GM21526 (cell line): ENCODE measurements at regions not wholly inside any gene's neighbourhood (a gene's known extent, or its start where the extent isn't known, plus 50 kb on each side); places are given as distances from the start of the nearest gene placed in this dataset.
"Not testable (repeated sequence)": the region's sequence is repeated elsewhere in the genome, so short reads cannot be mapped to it uniquely, and the experiment has no call there.

Experiments
- ATAC-seq: cut with Tn5 transposase; IDR thresholded peaks from one replicate; pipeline ENCODE4 v1.9.1; 2021; ENCODE audit warnings: moderate library complexity; ENCODE audit not compliant: unreplicated experiment, low FRiP score

DNA sequence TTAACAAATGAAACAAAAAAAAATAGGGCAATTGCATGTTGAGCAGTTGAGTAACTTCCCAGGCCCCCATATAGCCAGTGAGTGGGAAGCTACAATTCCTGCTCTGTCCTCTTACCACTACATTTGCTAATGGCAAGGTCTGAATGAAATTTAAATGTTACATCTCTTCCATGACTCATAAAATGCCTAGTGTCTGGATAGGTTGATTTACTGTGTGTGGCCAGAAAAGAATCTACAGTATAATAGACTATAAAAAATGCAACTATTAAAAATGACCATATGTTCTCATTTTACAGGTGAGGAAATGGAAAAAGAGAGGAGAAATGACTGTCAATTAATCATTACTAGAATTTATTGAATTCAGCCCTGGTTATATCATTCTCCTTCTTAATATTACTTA lies 1199.3 kb downstream of the CDH11 start:
- no peak for ATAC-seq

DNA sequence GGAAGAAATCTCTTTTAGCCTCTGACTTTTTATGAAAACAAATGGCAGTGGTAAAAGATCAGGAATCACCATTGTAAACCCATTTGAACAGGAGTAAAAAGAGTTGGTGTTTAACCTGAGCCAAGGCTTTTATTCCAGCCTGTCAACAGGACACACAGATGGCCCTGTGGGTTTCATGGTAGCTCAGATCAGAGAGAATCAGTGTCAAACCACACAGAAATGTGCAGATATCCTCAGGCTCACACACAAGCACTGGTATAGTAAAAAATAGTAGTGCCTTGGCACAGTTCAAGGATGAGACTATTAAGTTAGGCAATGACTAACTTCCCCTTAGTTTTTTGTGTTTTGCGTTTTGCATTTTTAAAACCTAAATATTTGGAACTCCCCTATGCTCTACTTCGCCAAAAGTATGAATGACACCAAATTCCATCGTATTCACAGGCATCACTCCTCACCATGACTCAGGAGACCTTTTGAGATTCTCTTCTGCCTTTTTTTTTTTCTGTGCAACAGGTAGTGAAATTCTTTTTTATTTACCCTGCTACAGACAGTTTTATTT lies 1200.0 kb downstream of the CDH11 start:
- ATAC-seq: no peak

DNA sequence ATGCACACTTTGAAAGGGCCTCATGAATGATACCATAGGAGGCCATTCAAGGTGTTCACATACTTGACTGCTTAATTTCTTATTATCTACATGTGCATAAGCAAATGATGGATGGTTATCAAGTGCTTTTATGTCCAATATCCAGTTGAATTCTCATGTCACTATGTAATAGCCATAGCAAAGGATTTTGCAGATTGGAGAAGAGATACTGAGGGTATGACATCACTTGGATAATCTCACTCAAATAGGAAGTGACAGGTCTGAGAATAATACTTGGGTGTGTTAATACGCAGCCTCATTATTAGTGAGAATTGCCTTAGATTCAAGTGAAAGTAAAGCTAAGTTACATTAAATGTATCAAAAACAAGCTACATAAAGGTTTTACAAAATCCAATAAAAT lies 1208.6 kb downstream of the CDH11 start:
- ATAC-seq: no peak

DNA sequence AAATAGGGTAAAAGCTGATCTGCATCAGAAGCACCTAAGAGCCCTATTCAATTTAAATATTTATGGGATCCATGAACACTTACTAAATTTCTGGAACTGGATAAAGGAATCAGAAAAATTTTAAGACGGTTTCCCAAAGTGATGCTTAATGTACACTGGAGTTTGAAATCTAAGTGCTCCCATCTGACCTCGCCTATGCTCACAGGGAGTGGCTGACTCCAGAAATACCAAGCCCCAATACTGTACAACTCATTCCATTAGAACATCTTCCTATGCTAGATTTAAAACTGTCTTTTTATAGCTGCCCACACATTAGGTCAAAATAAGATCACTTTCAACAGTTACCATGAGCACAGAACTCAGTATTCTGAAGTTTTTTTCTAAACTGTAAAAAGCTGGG lies 1214.6 kb downstream of the CDH11 start:
- ATAC-seq: no peak

DNA sequence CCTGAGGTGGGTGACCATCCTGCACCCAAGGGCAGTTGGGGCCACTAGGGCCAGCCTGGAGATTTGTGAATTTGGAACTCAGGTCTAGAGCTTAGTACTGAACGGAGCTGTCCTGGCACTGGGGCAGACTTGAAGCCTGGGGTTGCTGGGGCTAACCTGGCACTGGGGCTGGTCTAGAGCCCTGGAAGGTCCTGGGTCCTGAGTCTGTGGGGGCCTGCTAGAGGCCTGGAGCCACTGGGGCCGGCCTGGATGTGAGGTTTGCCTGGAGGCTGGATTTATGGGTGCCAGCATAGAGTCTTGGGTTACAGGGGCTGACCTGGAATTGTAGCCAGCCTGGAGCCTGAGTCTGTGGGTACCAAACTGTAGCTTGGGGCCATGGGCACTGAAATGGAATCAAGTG lies 1216.9 kb downstream of the CDH11 start:
- ATAC-seq: no peak

DNA sequence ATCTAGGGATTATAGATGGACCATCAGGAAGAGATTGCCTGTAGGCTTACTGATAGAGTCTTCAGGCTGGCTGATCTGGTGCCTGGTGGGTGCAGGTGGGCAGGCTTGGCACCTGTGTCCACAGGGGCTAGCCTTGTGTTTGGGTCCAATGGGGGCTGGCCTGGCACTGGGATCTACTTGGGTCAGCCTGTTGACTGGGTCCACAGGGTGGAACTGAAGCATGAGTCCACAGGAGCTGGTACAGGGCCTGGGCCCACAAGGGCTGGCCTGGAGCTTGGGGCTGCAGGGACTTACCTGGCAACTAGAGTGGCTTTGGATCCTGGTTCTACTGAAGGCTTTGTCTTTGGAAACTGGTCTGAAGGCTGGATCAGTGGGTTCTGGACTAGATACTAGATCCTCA lies 1217.7 kb downstream of the CDH11 start:
- ATAC-seq: no peak

DNA sequence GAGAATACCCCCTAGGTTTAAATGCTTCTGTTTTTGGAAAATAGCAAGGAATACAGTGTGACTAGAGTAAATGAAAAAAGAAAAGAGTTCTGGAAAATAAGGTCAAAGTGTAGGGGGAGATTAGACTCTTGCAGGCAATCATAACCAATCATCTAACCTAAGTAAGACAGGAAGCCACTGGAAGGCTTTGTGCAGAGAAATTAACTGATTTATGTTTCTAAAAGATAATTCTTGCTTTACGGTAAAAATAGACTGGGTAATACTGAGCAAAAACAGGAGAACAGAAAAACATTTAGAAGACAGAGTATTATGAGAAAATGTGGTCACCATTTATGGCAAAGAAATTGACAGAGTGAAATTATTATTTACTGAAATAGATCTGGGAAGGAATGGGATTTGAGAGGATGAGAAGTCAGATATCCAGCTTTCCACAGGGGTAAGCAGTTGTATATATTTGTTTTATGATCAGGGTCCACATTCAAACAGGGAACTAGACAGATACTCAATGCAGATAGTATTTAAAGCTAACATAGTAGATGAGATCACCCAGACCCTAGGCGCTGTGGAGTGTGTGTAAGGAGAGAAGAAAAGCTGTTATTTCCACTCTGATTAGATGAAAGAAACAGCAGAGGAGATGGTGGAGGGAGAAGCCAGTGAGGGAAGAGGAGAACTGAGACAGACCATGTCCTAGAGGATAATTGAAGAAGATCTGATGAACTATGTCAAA lies 1225.3 kb downstream of the CDH11 start:
- no peak for ATAC-seq

DNA sequence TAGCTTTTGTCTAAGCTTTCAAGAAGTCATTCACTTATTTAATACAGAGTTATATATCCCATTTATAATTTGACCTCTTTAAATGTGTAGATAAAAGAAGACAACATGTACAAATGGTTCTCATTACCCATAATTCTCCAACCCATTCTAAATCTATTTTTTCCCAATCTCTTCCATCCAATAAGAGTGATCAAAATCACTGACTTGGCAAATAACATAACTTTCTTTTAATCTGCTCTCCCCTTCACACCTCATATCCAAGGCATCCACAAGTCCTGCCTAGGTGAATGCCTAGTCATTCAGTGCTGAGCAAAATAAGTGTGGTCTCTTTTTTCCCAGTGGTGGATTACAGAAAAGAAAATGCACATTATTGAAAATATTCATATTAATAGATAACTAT lies 1231.1 kb downstream of the CDH11 start:
- ATAC-seq: no peak

DNA sequence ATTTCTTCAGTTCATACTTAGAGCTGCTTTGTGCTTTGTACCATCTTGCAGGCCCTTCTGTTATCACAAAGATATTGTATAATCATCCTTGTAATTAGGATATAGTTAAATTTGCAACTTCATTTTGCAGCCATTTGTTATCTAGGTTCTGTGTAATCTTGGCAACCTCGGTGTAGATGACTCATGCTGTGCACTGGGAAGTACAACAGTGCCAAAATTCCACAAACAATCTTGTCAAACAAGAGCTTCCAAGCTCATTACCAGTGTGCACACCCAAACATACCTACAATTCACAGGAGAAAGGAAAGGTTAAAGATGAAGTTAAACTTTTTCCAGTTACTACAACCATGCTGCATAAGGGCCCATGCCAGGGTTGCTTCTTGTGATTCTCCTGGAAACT lies 1231.8 kb downstream of the CDH11 start:
- ATAC-seq: no peak

DNA sequence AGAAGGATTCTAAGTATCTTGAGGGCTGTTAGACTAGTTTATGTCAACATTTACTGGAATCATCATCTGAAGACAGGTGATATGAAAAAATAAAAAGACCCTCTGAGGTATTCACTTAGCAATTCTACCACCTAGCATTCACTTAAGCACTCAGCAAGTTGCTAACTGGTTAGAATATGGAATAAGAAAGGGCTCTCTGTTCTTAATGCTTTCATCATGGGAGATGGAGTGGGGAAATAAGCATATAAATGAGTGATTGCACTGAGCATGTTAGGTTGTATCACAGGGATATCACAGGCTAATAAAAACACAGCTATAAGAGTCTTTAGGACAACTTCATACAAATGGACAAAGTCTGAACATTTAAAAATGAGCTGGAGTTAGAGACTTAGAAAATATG lies 1238.8 kb downstream of the CDH11 start:
- no peak for ATAC-seq

DNA sequence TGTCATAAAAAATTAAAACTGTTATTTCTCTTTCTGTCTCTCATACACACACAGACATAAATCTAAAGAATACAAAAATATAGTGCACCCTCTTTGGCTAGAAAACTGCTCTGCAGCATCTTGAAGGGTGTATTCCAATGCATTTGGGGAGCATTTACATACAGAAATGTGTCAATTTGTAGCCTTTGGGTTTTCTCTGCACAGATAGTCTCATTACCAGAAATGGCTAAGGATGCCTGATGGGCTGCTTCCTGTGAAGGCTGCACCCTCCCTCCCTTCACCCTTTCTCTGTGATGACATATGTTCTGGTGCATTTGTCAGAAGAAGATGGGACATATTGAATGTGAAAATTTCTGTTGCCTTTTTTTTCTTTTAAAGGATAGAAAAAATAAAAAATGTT lies 1239.3 kb downstream of the CDH11 start:
- no peak for ATAC-seq

DNA sequence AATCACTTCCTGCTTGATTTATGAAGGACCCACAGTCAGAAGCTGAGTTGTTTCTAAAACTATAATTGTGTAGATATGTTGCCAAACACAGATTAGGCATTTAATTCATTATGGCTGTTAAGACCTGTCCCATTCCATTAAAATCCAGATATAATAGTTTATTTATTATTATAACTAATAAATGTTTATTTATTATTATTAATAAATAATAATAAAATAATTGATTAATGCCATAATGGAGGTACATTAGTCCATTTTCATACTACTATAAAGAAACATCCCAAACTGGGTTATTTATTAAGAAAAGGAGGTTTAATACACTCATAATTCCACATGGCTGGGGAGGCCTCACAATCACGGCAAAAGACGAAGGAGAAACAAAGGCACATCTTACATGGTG lies 1240.9 kb downstream of the CDH11 start:
- no peak for ATAC-seq

DNA sequence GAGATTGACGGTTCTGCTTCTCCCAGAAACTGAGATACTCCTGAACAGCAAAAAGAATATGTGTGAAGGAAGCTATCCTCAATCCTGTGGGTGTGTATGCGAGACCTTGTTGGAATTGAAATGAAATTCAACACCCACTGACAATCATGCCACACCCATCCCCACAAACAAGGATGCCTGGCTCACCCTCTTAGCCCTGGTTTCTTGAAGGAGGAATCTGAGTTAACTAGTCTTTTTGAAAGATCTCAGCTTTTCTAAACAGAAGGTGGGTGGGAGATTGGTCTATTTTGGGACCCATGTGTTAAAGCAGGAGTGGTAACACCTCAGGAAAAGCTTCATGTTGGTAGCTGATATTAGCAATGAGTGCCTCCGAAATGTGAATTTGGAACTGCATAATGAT lies 1244.5 kb downstream of the CDH11 start:
- ATAC-seq: no peak

DNA sequence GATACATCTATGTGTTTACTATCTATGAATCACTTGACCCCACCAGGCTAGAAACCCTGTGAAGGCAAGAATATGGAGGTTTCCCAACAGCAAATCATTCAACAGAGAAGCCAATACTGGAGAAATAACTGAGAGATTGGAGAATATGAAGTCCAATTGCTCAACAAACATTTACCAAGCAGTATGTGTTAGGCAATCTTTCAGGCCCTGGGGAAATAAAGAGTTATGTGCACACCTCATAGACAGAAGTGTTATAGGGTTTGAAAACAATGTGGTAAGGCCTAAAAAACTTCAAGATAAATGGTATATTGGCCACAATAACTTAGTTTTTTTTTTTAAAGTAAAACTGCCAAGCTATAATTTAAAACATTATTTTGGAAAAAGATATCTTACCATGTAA lies 1245.8 kb downstream of the CDH11 start:
- no peak for ATAC-seq

DNA sequence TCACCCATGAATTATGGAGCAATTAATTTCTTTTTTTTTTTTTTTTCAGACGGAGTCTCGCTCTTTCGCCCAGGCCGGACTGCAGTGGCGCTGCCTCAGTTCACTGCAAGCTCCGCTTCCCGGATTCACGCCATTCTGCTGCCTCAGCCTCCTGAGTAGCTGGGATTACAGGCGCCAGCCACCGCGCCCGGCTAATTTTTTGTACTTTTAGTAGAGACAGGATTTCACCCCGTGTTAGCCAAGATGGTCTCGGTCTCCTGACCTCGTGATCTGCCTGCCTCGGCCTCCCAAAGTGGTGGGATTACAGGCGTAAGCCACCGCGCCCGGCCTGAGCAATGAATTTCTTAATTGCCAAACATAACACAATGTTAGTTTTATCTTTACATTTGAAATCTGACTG lies 1261.2 kb downstream of the CDH11 start:
- not testable (repeated sequence) for ATAC-seq

DNA sequence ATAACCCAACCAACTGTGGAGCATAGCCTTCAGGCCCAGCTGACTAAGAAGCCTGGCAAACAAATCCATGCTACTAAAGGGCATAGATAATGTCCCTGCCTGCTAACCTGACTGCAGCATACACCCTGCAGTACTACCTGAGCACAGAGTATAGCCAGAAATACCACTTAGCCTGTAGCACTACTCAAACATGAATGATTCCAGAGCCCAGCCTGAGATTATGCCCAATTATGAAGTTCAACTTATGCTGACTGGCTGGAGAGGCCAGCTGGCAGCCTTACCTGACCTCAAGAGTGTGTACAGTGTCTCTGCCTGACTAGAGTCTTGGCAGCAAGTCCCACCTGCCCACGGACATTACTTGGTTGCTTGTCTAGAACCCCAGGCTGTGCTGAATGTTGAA lies 1265.3 kb downstream of the CDH11 start:
- ATAC-seq: no peak

DNA sequence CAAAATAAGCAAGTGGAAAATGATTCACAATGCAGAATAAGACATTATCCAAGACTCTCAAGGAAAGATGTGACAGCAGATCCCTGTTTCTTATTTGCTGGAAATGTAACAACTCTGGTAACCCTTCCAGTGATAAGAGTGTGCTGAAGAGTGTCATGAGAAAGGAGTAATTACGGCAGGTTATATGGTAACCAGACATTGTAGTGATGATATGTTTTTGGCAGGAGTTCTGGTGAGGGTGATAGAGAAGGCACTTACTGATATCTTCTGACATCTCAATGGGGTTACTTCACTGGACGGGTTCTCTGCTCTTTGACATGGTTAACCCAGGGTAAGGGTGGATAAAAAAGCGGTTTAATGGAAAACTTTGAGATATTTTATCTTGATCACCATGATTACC lies 1270.9 kb downstream of the CDH11 start:
- no peak for ATAC-seq

DNA sequence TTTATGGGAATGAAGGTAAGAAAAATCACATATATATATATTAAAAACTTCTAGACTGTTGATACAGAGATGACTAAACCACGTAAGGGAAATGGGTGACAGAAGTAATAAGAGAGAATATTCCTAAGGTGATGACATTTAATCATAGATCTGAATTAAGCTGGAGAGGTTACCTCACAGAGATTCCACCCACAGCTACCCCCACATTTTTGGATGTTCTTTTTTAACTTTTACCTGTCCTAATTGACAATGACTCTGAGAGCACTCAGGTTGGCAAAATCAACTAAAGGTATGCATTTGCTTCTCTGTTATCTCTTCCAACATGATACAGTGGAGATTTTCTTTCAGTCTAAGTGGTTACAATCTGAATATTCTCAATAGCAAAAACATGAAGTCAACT lies 1280.6 kb downstream of the CDH11 start:
- no peak for ATAC-seq

DNA sequence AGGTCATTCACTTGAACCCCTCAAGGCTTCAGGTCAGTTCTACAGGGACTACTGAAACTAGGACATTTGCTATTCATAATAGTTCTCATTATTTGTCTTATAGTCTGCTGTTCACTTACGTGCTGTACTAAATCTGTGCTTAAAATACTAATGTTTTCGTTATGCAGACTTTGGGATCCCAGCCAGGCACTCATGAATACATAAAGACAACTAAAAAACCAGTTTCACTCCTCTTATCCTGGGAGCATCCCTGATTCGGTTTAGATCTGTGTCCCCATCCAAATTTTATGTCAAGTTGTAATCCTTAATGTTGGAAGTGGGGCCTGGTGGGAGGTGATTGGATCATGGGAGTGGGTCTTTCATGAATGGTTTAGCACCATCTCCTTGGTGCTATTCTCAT lies 1291.8 kb downstream of the CDH11 start:
- ATAC-seq: no peak

DNA sequence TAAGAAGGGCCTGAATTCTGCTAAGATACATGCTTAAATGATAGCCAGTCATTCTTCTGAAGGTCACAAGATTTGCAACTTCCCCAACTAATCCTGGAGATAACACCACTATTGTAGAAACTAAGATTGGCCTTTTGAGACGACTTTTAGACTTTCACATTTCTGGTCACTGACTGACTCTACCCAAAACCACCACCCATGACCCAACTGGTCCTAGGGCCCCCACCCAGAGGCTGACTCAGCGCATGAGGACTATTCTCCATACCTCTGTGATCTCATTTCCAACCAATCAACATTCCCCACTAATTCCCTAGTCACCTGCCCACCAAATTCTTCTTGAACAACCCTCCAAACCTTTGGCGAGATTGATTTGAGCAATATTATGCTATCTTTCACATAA lies 1299.0 kb downstream of the CDH11 start:
- no peak for ATAC-seq

DNA sequence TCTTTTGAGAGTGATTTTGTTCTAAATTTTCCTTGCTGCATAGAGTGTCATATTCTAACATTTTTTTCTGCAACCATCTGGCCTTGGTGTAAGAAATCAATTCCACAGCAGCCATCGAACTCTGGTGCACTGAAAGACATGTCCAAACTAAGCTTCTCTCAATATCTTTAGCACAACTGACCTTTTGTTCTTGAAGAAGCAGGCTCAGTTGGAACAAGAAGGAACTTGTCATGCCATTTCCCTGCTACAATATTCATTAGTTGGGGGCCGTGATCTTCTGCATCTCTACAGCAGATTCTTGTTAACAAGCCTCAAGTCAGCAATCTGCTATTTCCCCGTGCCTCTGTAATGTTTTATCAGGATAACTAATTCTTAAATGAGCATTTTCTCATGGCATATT lies 1305.6 kb downstream of the CDH11 start:
- no peak for ATAC-seq

DNA sequence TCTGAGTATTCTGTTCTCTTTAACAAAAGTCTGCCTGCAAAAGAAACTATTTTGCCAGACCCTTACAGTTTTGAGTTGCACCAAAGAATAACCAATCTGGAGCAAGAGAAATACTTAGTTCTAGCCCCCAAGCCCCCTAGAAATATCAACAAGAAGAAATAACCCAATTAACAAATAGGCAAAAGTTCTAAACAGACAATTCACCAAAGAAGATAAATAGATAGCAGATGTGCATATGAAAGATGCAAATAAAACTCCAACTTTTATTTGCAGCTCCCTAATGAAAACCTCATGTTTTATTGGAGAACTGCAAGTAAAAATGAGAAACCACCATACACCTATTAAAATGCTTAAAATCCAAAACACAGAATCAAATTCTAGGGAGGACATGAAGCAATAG lies 1308.0 kb downstream of the CDH11 start:
- ATAC-seq: no peak

DNA sequence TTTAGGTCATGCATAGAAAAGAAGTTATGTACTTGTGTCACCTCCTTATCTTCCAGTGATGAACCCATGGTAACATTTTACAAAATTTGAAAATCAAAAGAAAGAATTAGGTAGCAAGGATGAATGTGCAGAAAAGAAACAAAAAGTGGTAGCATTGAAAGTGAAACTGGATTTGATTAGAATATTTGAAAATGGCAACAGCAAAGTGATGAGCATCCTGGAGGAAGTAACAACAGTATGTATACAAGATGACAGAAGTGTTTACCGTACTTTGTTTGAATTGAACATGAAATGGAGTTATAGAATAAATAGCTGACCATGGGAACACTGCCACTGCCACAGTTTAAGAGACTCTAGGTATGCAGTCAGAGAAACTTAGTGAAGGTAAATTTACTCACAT lies 1313.1 kb downstream of the CDH11 start:
- no peak for ATAC-seq
